ENCODE measurements at regions not wholly inside any gene's neighbourhood (a gene's known extent, or its start where the extent isn't known, plus 50 kb on each side); places are given as distances from the start of the nearest gene placed in this dataset.
"Not testable (repeated sequence)": the region's sequence is repeated elsewhere in the genome, so short reads cannot be mapped to it uniquely, and the experiment has no call there.

- not testable (repeated sequence) for DNase-seq
Observed at GRCh38 chr6:147651-148050, 144.6 kb upstream of the DUSP22 start.

GRCh38 chr6:148051-148984 lies 144.0 kb upstream of the DUSP22 start:
- DNase-seq: not testable (repeated sequence)

GRCh38 chr6:150147-150546 lies 142.1 kb upstream of the DUSP22 start:
- DNase-seq: not testable (repeated sequence)

- not testable (repeated sequence) for DNase-seq
Observed at GRCh38 chr6:152436-152835, 139.9 kb upstream of the DUSP22 start.

GRCh38 chr6:153026-153425 lies 139.3 kb upstream of the DUSP22 start:
- DNase-seq: not testable (repeated sequence)

GRCh38 chr6:153867-154266 lies 138.4 kb upstream of the DUSP22 start:
- not testable (repeated sequence) for DNase-seq

GRCh38 chr6:154321-155092 lies 137.8 kb upstream of the DUSP22 start:
- not testable (repeated sequence) for DNase-seq

GRCh38 chr6:156010-156409 lies 136.3 kb upstream of the DUSP22 start:
- no peak for DNase-seq

GRCh38 chr6:156441-157140 lies 135.7 kb upstream of the DUSP22 start:
- not testable (repeated sequence) for DNase-seq

GRCh38 chr6:157176-157575 lies 135.1 kb upstream of the DUSP22 start:
- not testable (repeated sequence) for DNase-seq

- DNase-seq: not testable (repeated sequence)
Observed at GRCh38 chr6:161657-162056, 130.6 kb upstream of the DUSP22 start.

GRCh38 chr6:164720-165119 lies 127.6 kb upstream of the DUSP22 start:
- no peak for DNase-seq

- no peak for DNase-seq
Observed at GRCh38 chr6:165263-165662, 127.0 kb upstream of the DUSP22 start.

GRCh38 chr6:165906-166305 lies 126.4 kb upstream of the DUSP22 start:
- no peak for DNase-seq

GRCh38 chr6:168865-169455 lies 123.3 kb upstream of the DUSP22 start:
- DNase-seq: no peak

- no peak for DNase-seq
Observed at GRCh38 chr6:174036-174435, 118.3 kb upstream of the DUSP22 start.

GRCh38 chr6:175680-176079 lies 116.6 kb upstream of the DUSP22 start:
- DNase-seq: no peak

- DNase-seq: no peak
Observed at GRCh38 chr6:176766-177165, 115.5 kb upstream of the DUSP22 start.

GRCh38 chr6:178119-178518 lies 114.2 kb upstream of the DUSP22 start:
- no peak for DNase-seq

GRCh38 chr6:178929-179328 lies 113.4 kb upstream of the DUSP22 start:
- DNase-seq: not testable (repeated sequence)

GRCh38 chr6:179340-179950 lies 112.8 kb upstream of the DUSP22 start:
- DNase-seq: no peak

- not testable (repeated sequence) for DNase-seq
Observed at GRCh38 chr6:180091-180694, 112.1 kb upstream of the DUSP22 start.
